Mucosa of rectum (tissue), 2 donors: ENCODE measurements at regions not wholly inside any gene's neighbourhood (a gene's known extent, or its start where the extent isn't known, plus 50 kb on each side); places are given as distances from the start of the nearest gene placed in this dataset.

Experiments
- H3K27ac ChIP-seq, 2 donors: one replicate each; pipeline ENCODE4 v1.7.0; 2013; ENCODE audit warnings: inconsistent platforms in 2 of 2, low read depth in 2 of 2, low read length in 2 of 2
- H3K27me3 ChIP-seq, 2 donors: one replicate each; pipeline ENCODE4 v1.7.0; 2013; ENCODE audit warnings: low read length in 2 of 2; ENCODE audit not compliant: control insufficient read depth in 2 of 2, insufficient read depth in 2 of 2
- H3K36me3 ChIP-seq, 2 donors: one replicate each; pipeline ENCODE4 v1.7.0; 2013; ENCODE audit warnings: low read length in 2 of 2; ENCODE audit not compliant: control insufficient read depth in 2 of 2, insufficient read depth in 2 of 2
- H3K4me1 ChIP-seq, 2 donors: one replicate each; pipeline ENCODE4 v1.7.0; 2013; ENCODE audit warnings: low read length in 2 of 2, mild to moderate bottlenecking in 1 of 2; ENCODE audit not compliant: control insufficient read depth in 2 of 2, insufficient read depth in 2 of 2
- H3K4me3 ChIP-seq, 2 donors: one replicate each; pipeline ENCODE4 v1.7.0; 2013; ENCODE audit warnings: low read length in 2 of 2
- H3K9ac ChIP-seq, 2 donors: one replicate each; pipeline ENCODE4 v1.7.0; 2013; ENCODE audit warnings: low read length in 2 of 2, low read depth in 1 of 2, mild to moderate bottlenecking in 1 of 2
- H3K9me3 ChIP-seq, 2 donors: one replicate each; pipeline ENCODE4 v1.7.0; 2013; ENCODE audit warnings: low read length in 2 of 2; ENCODE audit not compliant: control insufficient read depth in 2 of 2
- donor health status: healthy.
- donor health status: Normal muscosa, but diverticular disease.

DNA sequence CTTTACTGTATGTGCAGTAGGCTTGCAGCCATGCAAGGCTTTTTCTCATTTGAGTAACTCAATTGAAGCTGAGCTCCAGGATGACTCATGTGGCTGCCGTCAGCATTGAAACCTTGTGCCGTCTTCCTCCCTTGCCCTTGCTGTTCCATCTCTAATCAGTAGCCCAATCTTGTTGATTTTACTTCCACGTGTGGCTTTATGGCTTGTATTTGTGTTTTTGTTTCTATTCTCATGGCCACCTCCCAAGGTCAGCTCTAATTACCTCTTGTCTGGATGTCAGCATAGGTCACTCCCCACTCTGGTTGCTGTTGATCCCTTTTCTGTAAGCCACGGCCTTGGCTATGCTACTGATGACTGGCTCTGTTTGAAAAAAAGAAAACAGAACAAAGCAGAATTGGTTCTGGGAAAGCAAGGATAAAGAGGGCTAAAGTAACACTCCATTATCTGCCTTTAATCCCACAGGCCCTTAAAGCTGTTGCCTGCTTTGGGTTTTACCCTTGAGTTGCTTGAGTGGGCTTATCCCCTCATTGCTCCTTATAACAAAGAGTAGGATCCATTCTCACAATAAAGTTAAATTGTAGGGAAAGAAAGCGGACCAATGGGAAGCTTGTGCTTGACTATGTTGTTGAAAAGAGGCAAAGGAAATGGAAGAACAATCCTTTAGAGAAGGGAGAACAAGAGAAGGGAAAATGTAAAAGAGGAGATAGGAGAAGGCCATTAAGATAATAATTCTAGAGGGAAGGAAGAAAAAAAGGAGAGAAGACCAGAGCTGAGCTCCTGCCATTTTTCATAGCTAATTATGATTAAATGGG lies 173.9 kb upstream of the PGRMC2 start:
- no peaks in the 10 kb centered on the region for H3K9me3 ChIP-seq
- H3K4me1 ChIP-seq, result no peaks in the 10 kb centered on the region
- H3K4me3 ChIP-seq, result no peak overlapping the region
- H3K27me3 ChIP-seq, result no peaks in the 10 kb centered on the region
- no peak overlapping the region for H3K27ac ChIP-seq
- H3K9ac ChIP-seq, result no peak overlapping the region
- no peaks in the 10 kb centered on the region for H3K36me3 ChIP-seq

DNA sequence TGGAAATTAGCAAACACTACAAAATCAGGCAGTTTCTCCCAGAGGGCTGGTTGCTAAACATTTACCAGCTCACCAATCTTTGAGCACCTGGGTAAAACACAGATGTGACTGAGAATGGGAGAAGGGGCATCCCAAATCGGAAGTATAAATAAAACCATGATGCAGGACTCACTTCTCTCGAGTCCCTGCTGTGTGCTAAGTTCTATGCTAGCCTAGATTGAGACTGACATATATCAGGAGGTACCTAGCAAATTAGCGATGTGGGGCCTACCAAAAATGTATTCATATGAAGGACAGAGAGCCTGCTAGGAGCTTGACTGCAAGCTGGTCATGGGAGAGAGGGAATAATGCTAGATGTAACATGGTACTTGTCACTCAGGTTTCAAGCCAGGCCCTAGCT lies 171.9 kb upstream of the PGRMC2 start:
- Histone ChIP-seq H3K9me3 (no peaks in the 10 kb centered on the region), H3K27me3 (no peaks in the 10 kb centered on the region), H3K27ac (no peak overlapping the region), H3K4me1 (no peaks in the 10 kb centered on the region), H3K36me3 (no peaks in the 10 kb centered on the region), H3K9ac (no peak overlapping the region), H3K4me3 (no peak overlapping the region)

DNA sequence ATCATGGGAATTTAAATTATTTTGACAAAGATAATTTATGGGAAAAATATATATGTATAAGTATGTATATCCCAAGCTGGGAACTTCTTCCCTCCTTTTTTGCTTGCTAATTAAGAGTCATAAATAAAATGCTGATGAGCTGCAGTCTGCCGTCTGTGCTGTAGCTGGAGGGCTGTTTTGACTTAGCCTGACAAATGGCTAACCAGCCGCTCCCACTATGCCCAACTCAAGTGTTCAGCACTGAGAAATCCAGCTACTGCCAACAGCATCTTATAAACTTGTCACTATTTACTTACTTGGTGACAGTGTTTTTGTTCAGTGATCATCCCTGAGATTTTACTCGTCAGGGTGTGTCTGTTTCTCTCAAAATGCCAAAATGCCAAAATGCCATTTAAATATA lies 171.2 kb upstream of the PGRMC2 start:
- Histone ChIP-seq H3K9me3 (no peaks in the 10 kb centered on the region), H3K27me3 (no peaks in the 10 kb centered on the region), H3K4me1 (no peaks in the 10 kb centered on the region), H3K9ac (no peak overlapping the region), H3K36me3 (no peaks in the 10 kb centered on the region), H3K27ac (no peak overlapping the region), H3K4me3 (no peak overlapping the region)

DNA sequence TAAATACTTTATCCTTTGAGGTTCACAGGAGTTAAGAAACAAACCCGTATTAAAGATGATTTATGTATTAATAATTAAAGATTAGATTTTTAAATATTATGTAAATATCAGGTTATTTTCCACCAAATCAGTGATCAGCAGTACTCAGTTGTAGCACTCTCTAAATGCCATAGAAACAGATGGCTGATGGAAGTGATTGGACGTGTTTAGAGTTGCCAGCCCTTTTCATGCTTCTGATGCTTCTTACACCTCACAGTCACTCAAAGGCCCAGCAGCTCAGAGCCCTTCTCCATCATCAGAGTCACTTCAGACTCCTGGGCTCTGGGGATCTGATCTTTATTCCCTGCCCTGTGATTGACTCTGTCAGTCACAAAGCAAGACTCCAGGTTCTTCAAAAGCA lies 170.1 kb upstream of the PGRMC2 start:
- Histone ChIP-seq H3K36me3 (no peaks in the 10 kb centered on the region), H3K4me3 (no peak overlapping the region), H3K27ac (no peak overlapping the region), H3K4me1 (no peaks in the 10 kb centered on the region), H3K27me3 (no peaks in the 10 kb centered on the region), H3K9me3 (no peaks in the 10 kb centered on the region), H3K9ac (no peak overlapping the region)

DNA sequence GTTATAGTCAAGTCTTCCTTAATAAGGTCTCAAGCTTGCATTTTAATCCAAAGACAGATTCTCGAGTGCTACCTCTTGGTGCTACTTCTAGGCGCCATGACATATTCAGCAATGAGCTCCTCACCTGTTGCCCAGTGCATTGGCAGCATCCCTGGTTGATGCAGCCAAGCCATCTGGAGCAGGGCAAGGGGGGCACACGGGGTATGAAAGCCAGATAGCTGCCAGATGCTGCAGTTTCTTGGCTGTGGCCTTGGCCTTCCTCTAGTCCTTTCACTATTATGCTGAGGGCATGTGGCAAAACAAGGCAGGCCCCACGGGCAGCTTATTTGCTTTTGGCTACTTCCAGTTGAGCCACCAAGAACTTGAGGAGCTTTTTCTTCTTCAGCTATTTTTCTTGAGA lies 168.6 kb upstream of the PGRMC2 start:
- no peaks in the 10 kb centered on the region for H3K27me3 ChIP-seq
- no peaks in the 10 kb centered on the region for H3K9me3 ChIP-seq
- no peaks in the 10 kb centered on the region for H3K4me1 ChIP-seq
- H3K9ac ChIP-seq, result no peak overlapping the region
- no peak overlapping the region for H3K27ac ChIP-seq
- no peak overlapping the region for H3K4me3 ChIP-seq
- H3K36me3 ChIP-seq, result no peaks in the 10 kb centered on the region

DNA sequence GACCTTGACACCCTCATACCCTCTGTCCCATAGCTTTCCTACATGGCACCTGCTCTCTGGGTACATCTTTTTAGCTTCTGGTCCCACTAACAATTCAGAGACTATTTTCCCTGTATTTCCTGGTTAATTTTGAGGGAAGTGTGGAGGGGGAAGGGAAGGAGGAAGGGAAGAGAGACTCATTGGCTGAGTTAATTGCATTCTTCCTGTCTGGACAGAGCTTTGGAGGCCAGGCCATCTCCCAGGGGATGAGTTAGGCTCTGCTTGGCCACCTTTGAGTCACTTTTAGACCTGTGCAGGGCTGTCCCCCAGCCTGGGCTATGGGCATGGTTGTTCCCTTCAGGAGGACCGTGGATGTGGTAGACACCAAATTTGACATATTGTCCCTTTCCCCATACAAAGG lies 167.9 kb upstream of the PGRMC2 start:
- Histone ChIP-seq H3K27ac (no peak overlapping the region), H3K27me3 (no peaks in the 10 kb centered on the region), H3K9me3 (no peaks in the 10 kb centered on the region), H3K9ac (no peak overlapping the region), H3K4me1 (no peaks in the 10 kb centered on the region), H3K4me3 (no peak overlapping the region), H3K36me3 (no peaks in the 10 kb centered on the region)

DNA sequence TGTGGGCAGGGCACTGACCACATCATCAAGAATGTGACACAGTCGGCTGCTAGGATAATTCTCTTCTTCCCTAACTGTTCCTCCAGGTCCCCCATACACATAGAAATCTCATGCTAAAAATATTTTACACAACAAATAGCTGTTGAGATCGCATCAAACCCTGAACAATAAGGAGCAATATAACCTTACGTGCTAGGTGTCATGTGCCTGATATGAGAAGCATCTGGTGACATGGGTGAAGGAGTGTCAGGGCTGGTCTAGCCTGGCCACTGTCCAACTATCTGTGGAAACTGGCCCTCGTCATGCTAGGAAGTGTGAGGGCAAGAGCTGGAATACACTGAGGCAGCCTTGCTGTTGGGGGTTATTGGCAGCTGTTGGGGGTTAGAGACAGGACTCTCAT lies 167.3 kb upstream of the PGRMC2 start:
- Histone ChIP-seq H3K9ac (no peak overlapping the region), H3K36me3 (no peaks in the 10 kb centered on the region), H3K4me1 (no peaks in the 10 kb centered on the region), H3K4me3 (no peak overlapping the region), H3K27ac (no peak overlapping the region), H3K9me3 (no peaks in the 10 kb centered on the region), H3K27me3 (no peaks in the 10 kb centered on the region)

DNA sequence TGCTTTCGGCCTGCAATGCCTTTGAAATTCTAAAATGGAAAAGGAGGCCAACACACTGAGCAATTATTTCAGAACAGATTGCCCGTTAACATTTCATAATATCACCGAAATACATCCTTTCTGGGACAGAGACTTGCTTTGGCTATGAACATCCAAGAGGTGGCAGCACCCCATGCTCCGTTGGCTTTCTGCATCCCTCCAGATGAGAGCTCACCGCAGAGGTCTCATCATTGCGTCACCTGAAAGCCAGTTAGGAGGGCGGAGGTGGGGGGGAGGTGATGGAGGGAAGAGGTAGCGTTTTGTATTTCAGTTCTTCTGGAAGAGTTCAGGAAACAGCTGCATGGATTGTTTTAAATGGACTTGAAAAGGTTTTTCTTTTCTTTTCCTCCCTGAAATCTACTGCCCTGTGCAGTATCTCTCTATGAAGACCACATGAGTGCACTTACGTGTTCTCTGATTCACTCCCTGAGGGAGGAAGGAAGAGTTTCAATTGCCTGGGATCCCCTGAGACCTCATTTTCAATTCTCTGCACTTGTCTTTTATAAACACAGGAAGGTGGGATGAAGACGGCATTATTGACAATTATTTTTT lies 166.8 kb upstream of the PGRMC2 start:
- H3K36me3 ChIP-seq, result no peaks in the 10 kb centered on the region
- no peak overlapping the region for H3K4me3 ChIP-seq
- H3K27me3 ChIP-seq, result no peaks in the 10 kb centered on the region
- H3K4me1 ChIP-seq, result no peaks in the 10 kb centered on the region
- H3K27ac ChIP-seq, result no peak overlapping the region
- H3K9me3 ChIP-seq, result no peaks in the 10 kb centered on the region
- H3K9ac ChIP-seq, result no peak overlapping the region

DNA sequence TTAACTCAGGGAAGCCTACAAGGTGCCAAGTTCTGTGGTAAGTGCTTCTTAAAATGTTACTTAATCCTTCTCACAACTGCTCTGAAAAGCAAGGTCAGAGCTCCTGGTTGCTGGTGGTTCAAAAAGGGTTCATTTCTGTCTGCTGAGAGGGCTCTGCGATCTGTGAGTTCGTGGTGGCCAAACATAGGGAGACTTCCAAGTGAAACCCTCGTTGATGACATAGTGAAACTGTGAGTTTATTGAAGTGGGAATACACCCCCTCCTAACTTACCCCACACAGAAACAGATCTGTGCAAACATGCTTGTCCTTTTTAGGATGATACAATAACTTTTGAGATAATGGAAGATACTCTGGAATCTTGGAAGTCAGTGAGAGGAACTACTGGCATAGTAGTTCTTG lies 164.8 kb upstream of the PGRMC2 start:
- Histone ChIP-seq H3K4me1 (no peaks in the 10 kb centered on the region), H3K27me3 (no peaks in the 10 kb centered on the region), H3K9ac (no peak overlapping the region), H3K9me3 (no peaks in the 10 kb centered on the region), H3K36me3 (no peaks in the 10 kb centered on the region), H3K27ac (no peak overlapping the region), H3K4me3 (no peak overlapping the region)

DNA sequence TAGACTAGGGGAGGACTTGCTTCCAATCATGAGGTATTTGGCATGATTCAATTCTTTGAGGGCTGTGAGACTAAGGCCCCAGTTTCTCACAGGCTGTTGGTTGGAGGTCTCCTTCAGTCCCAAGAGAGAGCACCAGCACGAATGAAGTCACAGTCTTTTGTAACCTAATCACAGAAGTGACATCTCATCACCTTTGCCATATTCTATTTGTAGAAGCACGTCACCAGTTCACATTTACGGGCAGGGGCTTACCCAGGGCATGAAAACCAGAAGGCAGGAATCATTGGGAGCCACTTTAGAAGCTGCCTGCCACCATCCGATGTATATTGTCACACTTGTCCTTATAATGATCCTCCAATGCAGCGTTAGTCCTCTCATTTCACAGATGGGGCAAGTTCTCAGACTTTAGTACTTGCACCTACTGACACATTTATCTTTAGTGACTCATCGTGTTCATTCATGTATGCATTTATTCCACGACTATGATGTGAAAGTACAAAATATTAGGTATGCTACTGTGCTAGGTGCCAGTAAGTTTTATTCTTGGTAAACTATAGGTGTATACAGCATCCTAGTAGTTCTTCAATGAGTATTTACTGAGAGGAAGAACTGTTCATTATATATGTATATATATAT lies 163.8 kb upstream of the PGRMC2 start:
- Histone ChIP-seq H3K9ac (no peak overlapping the region), H3K27ac (no peak overlapping the region), H3K27me3 (no peaks in the 10 kb centered on the region), H3K9me3 (no peaks in the 10 kb centered on the region), H3K4me3 (no peak overlapping the region), H3K4me1 (no peaks in the 10 kb centered on the region), H3K36me3 (no peaks in the 10 kb centered on the region)
